ENCODE measurements at regions not wholly inside any gene's neighbourhood (a gene's known extent, or its start where the extent isn't known, plus 50 kb on each side); places are given as distances from the start of the nearest gene placed in this dataset.

- TF ChIP-seq CTCF (conservative IDR thresholded peaks at IDR 0.05; ENCODE audit: low read depth, low read length) = no peak
- TF ChIP-seq EZH2 (IDR thresholded peaks at IDR 0.05; ENCODE audit: low read length, unreplicated experiment) = no peak
Measured at GRCh38 chr12:13377698-13378097, 181.2 kb downstream of the EMP1 start.
